Epithelial cell of esophagus (primary cell): ENCODE measurements at regions not wholly inside any gene's neighbourhood (a gene's known extent, or its start where the extent isn't known, plus 50 kb on each side); places are given as distances from the start of the nearest gene placed in this dataset.

Source experiments
- DNase-seq: peaks from one replicate; pipeline ENCODE4 v3.0.0; 2010; ENCODE audit warnings: low read depth
- H3K4me3 ChIP-seq: 2 replicates; pipeline ENCODE4 v1.5.1; 2011; ENCODE audit warnings: mild to moderate bottlenecking, low read length, control low read depth
- CTCF ChIP-seq: IDR thresholded peaks from 2 replicates; pipeline ENCODE4 v1.5.1; 2011; ENCODE audit warnings: low read depth, mild to moderate bottlenecking, low read length, control low read depth, inconsistent platforms; ENCODE audit not compliant: insufficient read depth; ENCODE audit errors: missing control alignments

GRCh38 chr13:55566334-55566733 lies 1574.4 kb upstream of the PRR20A start:
- no peak overlapping the region for H3K4me3 ChIP-seq
- TF ChIP-seq CTCF = no peak
- no peak for DNase-seq

GRCh38 chr13:55566779-55567178 lies 1573.9 kb upstream of the PRR20A start:
- no peak overlapping the region for H3K4me3 ChIP-seq
- DNase-seq = no peak
- TF ChIP-seq CTCF = no peak

GRCh38 chr13:55567721-55568625 lies 1572.7 kb upstream of the PRR20A start:
- DNase-seq = no peak
- no peak for TF ChIP-seq CTCF
- no peak overlapping the region for H3K4me3 ChIP-seq

- no peak for TF ChIP-seq CTCF
- H3K4me3 ChIP-seq = no peak overlapping the region
- DNase-seq = no peak
Observed at GRCh38 chr13:55569082-55569481, 1571.6 kb upstream of the PRR20A start.

GRCh38 chr13:55569514-55569913 lies 1571.2 kb upstream of the PRR20A start:
- no peak overlapping the region for H3K4me3 ChIP-seq
- no peak for TF ChIP-seq CTCF
- no peak for DNase-seq

GRCh38 chr13:55570371-55570770 lies 1570.3 kb upstream of the PRR20A start:
- DNase-seq = no peak
- TF ChIP-seq CTCF = no peak

More at GRCh38 chr13:55570371-55570770, 1570.3 kb upstream of the PRR20A start:
- H3K4me3 ChIP-seq = no peak overlapping the region
